C4-2B (cell line): ENCODE measurements at regions not wholly inside any gene's neighbourhood (a gene's known extent, or its start where the extent isn't known, plus 50 kb on each side); places are given as distances from the start of the nearest gene placed in this dataset.

Experiments used
- H3K27ac ChIP-seq: fragments of 450-650 bp; 2 replicates; pipeline ENCODE4 v1.5.1; 2017
- CTCF ChIP-seq: fragments of 450-650 bp; conservative IDR thresholded peaks from 2 replicates; pipeline ENCODE4 v1.5.1; 2017; ENCODE audit warnings: mild to moderate bottlenecking
- ZFX ChIP-seq: fragments of 450-650 bp; IDR thresholded peaks from 2 replicates; pipeline ENCODE4 v1.6.1; 2017

- TF ChIP-seq ZFX, result no peak
- TF ChIP-seq CTCF, result no peak
- no peak overlapping the region for H3K27ac ChIP-seq
Measured at GRCh38 chr14:81931828-81932227, 398.2 kb upstream of the SEL1L start.

- no peak overlapping the region for H3K27ac ChIP-seq
- no peak for TF ChIP-seq ZFX
- no peak for TF ChIP-seq CTCF
Measured at GRCh38 chr14:81936348-81936747, 402.7 kb upstream of the SEL1L start.

- H3K27ac ChIP-seq, result no peak overlapping the region
- TF ChIP-seq ZFX, result no peak
- no peak for TF ChIP-seq CTCF
Measured at GRCh38 chr14:81936902-81937301, 403.2 kb upstream of the SEL1L start.

- H3K27ac ChIP-seq, result no peak overlapping the region
- no peak for TF ChIP-seq CTCF
- no peak for TF ChIP-seq ZFX
Measured at GRCh38 chr14:81938341-81938740, 404.7 kb upstream of the SEL1L start.

- no peak for TF ChIP-seq CTCF
- TF ChIP-seq ZFX, result no peak
- H3K27ac ChIP-seq, result no peak overlapping the region
Measured at GRCh38 chr14:81940651-81941050, 407.0 kb upstream of the SEL1L start.

GRCh38 chr14:81942071-81942470, 408.4 kb upstream of the SEL1L start:
- TF ChIP-seq ZFX, result no peak
- TF ChIP-seq CTCF, result no peak
- H3K27ac ChIP-seq, result no peak overlapping the region

GRCh38 chr14:81946375-81946774, 412.7 kb upstream of the SEL1L start:
- TF ChIP-seq ZFX (no peak), CTCF (no peak)
- no peak overlapping the region for H3K27ac ChIP-seq
